Stimulated activated effector memory CD8-positive, alpha-beta T cell treated with anti-CD3 and anti-CD28 coated beads, Interleukin-12 subunit alpha, Interleukin-12 subunit beta, amount 100 ng/mL, for 72 hours (primary cell): ENCODE measurements at regions not wholly inside any gene's neighbourhood (a gene's known extent, or its start where the extent isn't known, plus 50 kb on each side); places are given as distances from the start of the nearest gene placed in this dataset.

Experiments used
- ATAC-seq: fragments of 150-1000 bp; cut with Tn5 transposase; 2 replicates; pipeline ENCODE4 v1.10.0; 2021
- DNase-seq, 2 donors: peaks; one replicate each; pipeline ENCODE4 v3.0.0; 2021 to 2022; ENCODE audit warnings: low spot score in 2 of 2
- H3K27ac Mint-ChIP-seq: one replicate; pipeline ENCODE4 v1.8.0; 2022; ENCODE audit warnings: mild to moderate bottlenecking, mixed read lengths
- H3K36me3 Mint-ChIP-seq: one replicate; pipeline ENCODE4 v1.8.0; 2022; ENCODE audit warnings: mild to moderate bottlenecking, mixed read lengths
- H3K4me1 Mint-ChIP-seq: one replicate; pipeline ENCODE4 v1.8.0; 2022; ENCODE audit warnings: mixed read lengths
- H3K4me3 Mint-ChIP-seq: one replicate; pipeline ENCODE4 v1.8.0; 2022; ENCODE audit warnings: mild to moderate bottlenecking, mixed read lengths
- H3K9me3 Mint-ChIP-seq: one replicate; pipeline ENCODE4 v1.8.0; 2022; ENCODE audit warnings: mixed read lengths

DNA sequence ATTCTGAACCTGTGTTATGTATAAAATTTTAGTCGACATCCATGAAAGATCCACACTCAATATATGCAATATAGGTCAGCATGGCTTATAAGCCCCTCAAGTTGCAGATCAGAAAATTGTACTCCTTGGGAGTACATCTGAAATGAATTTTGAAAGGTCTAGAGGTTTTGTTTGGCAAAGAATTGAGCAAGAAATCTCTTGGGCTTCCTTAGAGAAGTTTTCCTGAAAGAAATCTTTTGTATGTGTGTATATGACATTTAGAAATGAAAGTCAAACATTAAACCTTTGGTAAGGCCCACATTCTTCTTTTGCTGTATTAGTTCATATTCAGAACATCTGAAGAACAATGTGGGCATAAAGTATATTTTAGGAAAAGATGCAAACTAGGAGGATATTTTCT is 1006.6 kb downstream of the NAALADL2 start:
- H3K4me3 Mint-ChIP-seq, result no peak overlapping the region
- DNase-seq (no peak), ATAC-seq (no peak)
- no peaks in the 10 kb centered on the region for H3K9me3 Mint-ChIP-seq
- no peaks in the 10 kb centered on the region for H3K36me3 Mint-ChIP-seq
- H3K4me1 Mint-ChIP-seq, result no peaks in the 10 kb centered on the region
- no peak overlapping the region for H3K27ac Mint-ChIP-seq

DNA sequence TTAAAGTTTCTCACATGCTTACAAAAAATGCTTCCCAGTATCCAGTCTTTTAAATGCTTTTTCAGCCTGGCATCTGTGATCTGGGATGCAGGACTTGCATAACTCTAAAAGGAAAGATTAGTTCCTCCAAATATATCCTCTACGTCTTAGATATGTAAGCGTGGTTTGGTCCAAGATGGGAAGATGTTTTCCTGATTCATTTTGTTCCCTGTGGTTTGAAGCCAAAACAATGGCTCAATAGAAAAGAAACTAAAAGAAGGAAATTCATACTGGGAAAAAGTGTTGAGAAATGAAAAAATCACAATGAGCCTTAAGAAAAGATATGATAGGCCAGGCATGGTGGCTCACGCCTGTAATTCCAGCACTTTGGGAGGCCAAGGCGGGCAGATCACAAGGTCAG is 1002.8 kb downstream of the NAALADL2 start:
- Mint-ChIP-seq H3K27ac (no peak overlapping the region), H3K4me3 (no peak overlapping the region), H3K36me3 (no peaks in the 10 kb centered on the region), H3K4me1 (no peaks in the 10 kb centered on the region), H3K9me3 (peaks cover 7% of the 10 kb centered on the region)
- DNase-seq (no peak), ATAC-seq (no peak)
